Colon (tissue), 2 donors: ENCODE measurements at regions not wholly inside any gene's neighbourhood (a gene's known extent, or its start where the extent isn't known, plus 50 kb on each side); places are given as distances from the start of the nearest gene placed in this dataset.
"Not testable (repeated sequence)": the region's sequence is repeated elsewhere in the genome, so short reads cannot be mapped to it uniquely, and the experiment has no call there.

Source experiments
- FAIRE-seq: peaks from 2 replicates; lab custom pipeline; 2012; peaks lifted over from hg19 to GRCh38; lab: Jason Lieb, UNC
- donor health status: control.
- donor health status: control.

- no peak for FAIRE-seq
Measured at GRCh38 chr2:176979981-176980710, 232.4 kb upstream of the HNRNPA3 start.

- no peak for FAIRE-seq
Measured at GRCh38 chr2:176984987-176985386, 227.6 kb upstream of the HNRNPA3 start.

- no peak for FAIRE-seq
Measured at GRCh38 chr2:176985871-176986270, 226.7 kb upstream of the HNRNPA3 start.

GRCh38 chr2:176986487-176986886 is 226.1 kb upstream of the HNRNPA3 start:
- FAIRE-seq, result no peak

- FAIRE-seq, result no peak
Measured at GRCh38 chr2:176991411-176991810, 221.2 kb upstream of the HNRNPA3 start.

- no peak for FAIRE-seq
Measured at GRCh38 chr2:176997074-176997791, 215.4 kb upstream of the HNRNPA3 start.

- no peak for FAIRE-seq
Measured at GRCh38 chr2:176997792-176998169, 214.8 kb upstream of the HNRNPA3 start.

- no peak for FAIRE-seq
Measured at GRCh38 chr2:176999301-176999700, 213.3 kb upstream of the HNRNPA3 start.

- no peak for FAIRE-seq
Measured at GRCh38 chr2:177000061-177000714, 212.4 kb upstream of the HNRNPA3 start.

GRCh38 chr2:177000715-177001072 is 211.9 kb upstream of the HNRNPA3 start:
- no peak for FAIRE-seq

GRCh38 chr2:177001334-177001733 is 211.3 kb upstream of the HNRNPA3 start:
- FAIRE-seq, result no peak

- no peak for FAIRE-seq
Measured at GRCh38 chr2:177002983-177003382, 209.6 kb upstream of the HNRNPA3 start.

GRCh38 chr2:177007726-177008125 is 204.9 kb upstream of the HNRNPA3 start:
- FAIRE-seq, result not testable (repeated sequence)

- FAIRE-seq, result not testable (repeated sequence)
Measured at GRCh38 chr2:177008662-177009061, 203.9 kb upstream of the HNRNPA3 start.

GRCh38 chr2:177010146-177010545 is 202.4 kb upstream of the HNRNPA3 start:
- no peak for FAIRE-seq

GRCh38 chr2:177010861-177011260 is 201.7 kb upstream of the HNRNPA3 start:
- no peak for FAIRE-seq

GRCh38 chr2:177014946-177015345 is 197.6 kb upstream of the HNRNPA3 start:
- FAIRE-seq, result no peak

GRCh38 chr2:177015356-177015923 is 197.2 kb upstream of the HNRNPA3 start:
- FAIRE-seq, result no peak

- FAIRE-seq, result no peak
Measured at GRCh38 chr2:177020524-177021119, 192.0 kb upstream of the HNRNPA3 start.

GRCh38 chr2:177021706-177022343 is 190.8 kb upstream of the HNRNPA3 start:
- no peak for FAIRE-seq

GRCh38 chr2:177024765-177025164 is 187.8 kb upstream of the HNRNPA3 start:
- FAIRE-seq, result no peak

- no peak for FAIRE-seq
Measured at GRCh38 chr2:177026253-177026652, 186.3 kb upstream of the HNRNPA3 start.
